GM18951 (cell line): ENCODE measurements at regions not wholly inside any gene's neighbourhood (a gene's known extent, or its start where the extent isn't known, plus 50 kb on each side); places are given as distances from the start of the nearest gene placed in this dataset.

Source experiments
- POLR2A ChIP-seq: IDR thresholded peaks from 4 replicates; pipeline ENCODE4 v1.6.1; 2011; ENCODE audit warnings: mild to moderate bottlenecking; ENCODE audit not compliant: insufficient read length, insufficient read depth; ENCODE audit errors: extremely low read depth
- in situ Hi-C: fragments of 300-500 bp; cut with MboI; formaldehyde crosslinking; loops from one replicate; pipeline ENCODE4 v1.12.0; 2022; ENCODE audit warnings: low sequenced_read_pairs, mixed read lengths, inconsistent platforms; ENCODE audit not compliant: unreplicated experiment

GRCh38 chr14:28542040-28542439 is 224.5 kb upstream of the FOXG1 start:
- in situ Hi-C loops: no loop called here
- no peak for TF ChIP-seq POLR2A

- no peak for TF ChIP-seq POLR2A
- in situ Hi-C loops: no loop called here
Observed at GRCh38 chr14:28565345-28565744, 201.2 kb upstream of the FOXG1 start.

GRCh38 chr14:28570391-28570790 is 196.2 kb upstream of the FOXG1 start:
- no peak for TF ChIP-seq POLR2A
- in situ Hi-C loops: no loop called here

- in situ Hi-C loops: no loop called here
- no peak for TF ChIP-seq POLR2A
Observed at GRCh38 chr14:28571636-28572035, 195.0 kb upstream of the FOXG1 start.

- in situ Hi-C loops: no loop called here
- no peak for TF ChIP-seq POLR2A
Observed at GRCh38 chr14:28576523-28576922, 190.1 kb upstream of the FOXG1 start.

GRCh38 chr14:28577187-28577586 is 189.4 kb upstream of the FOXG1 start:
- no peak for TF ChIP-seq POLR2A
- in situ Hi-C loops: no loop called here

GRCh38 chr14:28577711-28578131 is 188.9 kb upstream of the FOXG1 start:
- in situ Hi-C loops: no loop called here
- TF ChIP-seq POLR2A: no peak

GRCh38 chr14:28584951-28585350 is 181.6 kb upstream of the FOXG1 start:
- in situ Hi-C loops: no loop called here
- no peak for TF ChIP-seq POLR2A

GRCh38 chr14:28589792-28590191 is 176.8 kb upstream of the FOXG1 start:
- in situ Hi-C loops: no loop called here
- no peak for TF ChIP-seq POLR2A

GRCh38 chr14:28596391-28596790 is 170.2 kb upstream of the FOXG1 start:
- in situ Hi-C loops: no loop called here
- no peak for TF ChIP-seq POLR2A

- in situ Hi-C loops: no loop called here
- no peak for TF ChIP-seq POLR2A
Observed at GRCh38 chr14:28599191-28599590, 167.4 kb upstream of the FOXG1 start.

GRCh38 chr14:28599605-28600004 is 167.0 kb upstream of the FOXG1 start:
- no peak for TF ChIP-seq POLR2A
- in situ Hi-C loops: no loop called here

GRCh38 chr14:28603606-28604005 is 163.0 kb upstream of the FOXG1 start:
- no peak for TF ChIP-seq POLR2A
- in situ Hi-C loops: no loop called here

GRCh38 chr14:28607661-28608060 is 158.9 kb upstream of the FOXG1 start:
- in situ Hi-C loops: no loop called here
- no peak for TF ChIP-seq POLR2A

GRCh38 chr14:28608443-28608842 is 158.1 kb upstream of the FOXG1 start:
- in situ Hi-C loops: no loop called here
- TF ChIP-seq POLR2A: no peak
